ENCODE measurements at regions not wholly inside any gene's neighbourhood (a gene's known extent, or its start where the extent isn't known, plus 50 kb on each side); places are given as distances from the start of the nearest gene placed in this dataset.

DNA sequence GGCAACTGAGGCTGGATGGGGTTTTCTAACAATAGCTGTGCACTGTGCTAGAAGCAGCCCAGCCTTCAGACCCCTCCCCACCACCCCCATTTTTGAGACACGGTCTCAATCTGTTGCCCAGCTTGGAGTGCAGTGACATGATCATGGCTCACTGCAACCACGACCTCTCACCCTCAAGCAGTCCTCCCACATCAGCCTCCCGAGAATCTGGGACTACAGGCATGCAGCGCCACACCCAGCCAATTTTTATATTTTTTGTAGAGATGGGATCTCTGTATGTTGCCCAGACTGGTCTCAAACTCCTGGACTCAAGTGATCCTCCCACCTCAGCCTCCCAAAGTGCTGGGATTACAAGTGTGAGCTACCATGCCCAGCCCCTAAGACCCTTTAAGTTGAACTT lies 182.5 kb downstream of the DRD1 start (continued):
- TF ChIP-seq SMC3 (IDR thresholded peaks at IDR 0.05; ENCODE audit: low read depth, low read length) (no peak), TEAD4 (IDR thresholded peaks at IDR 0.05; ENCODE audit: borderline replicate concordance, insufficient read depth) (no peak), GATA2 (CRISPR knock-in tag; IDR thresholded peaks at IDR 0.05) (no peak)

- Histone ChIP-seq H3K27me3 (ENCODE audit: insufficient read depth) (no peaks in the 10 kb centered on the region), H3K36me3 (replicated peaks in 1 of 2; ENCODE audit: control insufficient read depth in 1 of 2, insufficient read depth in 2 of 2, low read length in 1 of 2) (no peaks in the 10 kb centered on the region), H3K4me2 (no peak overlapping the region), H3K4me1 (ENCODE audit: control insufficient read depth in 1 of 2, insufficient read depth in 2 of 2, low read depth in 1 of 2, low read length in 1 of 2) (no peaks in the 10 kb centered on the region), H4K20me1 (ENCODE audit: insufficient read depth) (no peaks in the 10 kb centered on the region), H3K9me3 (no peaks in the 10 kb centered on the region), H3K4me3 (ENCODE audit: low read depth in 2 of 2, low read length in 1 of 2) (no peak overlapping the region), H3K79me2 (ENCODE audit: insufficient read depth) (no peaks in the 10 kb centered on the region), H3K27ac (ENCODE audit: low read depth in 2 of 2, low read length in 1 of 2) (no peak overlapping the region), H3K9me2 (no peaks in the 10 kb centered on the region), H3F3A (replicated peaks; ENCODE audit: insufficient read depth) (no peaks in the 10 kb centered on the region), H2AFZ (ENCODE audit: low read depth) (no peak overlapping the region), H3K9ac (no peak overlapping the region)
- TF ChIP-seq MXI1 (IDR thresholded peaks at IDR 0.05; ENCODE audit: low read depth, low read length) (no peak), RFX5 (IDR thresholded peaks at IDR 0.05; ENCODE audit: low read length) (no peak), JUND (IDR thresholded peaks at IDR 0.05) (no peak), RXRA (IDR thresholded peaks at IDR 0.05; ENCODE audit: borderline replicate concordance, low read depth) (no peak), SIN3A (IDR thresholded peaks at IDR 0.05; ENCODE audit: borderline replicate concordance, low read depth, low read length) (no peak), SMC3 (IDR thresholded peaks at IDR 0.05; ENCODE audit: low read depth, low read length) (no peak), ELF1 (IDR thresholded peaks at IDR 0.05) (no peak), EP300 (IDR thresholded peaks at IDR 0.05; ENCODE audit: borderline replicate concordance in 1 of 2, low read depth in 1 of 2, low read length in 1 of 2) (no peak), POLR2AphosphoS5 (IDR thresholded peaks at IDR 0.05; ENCODE audit: low read depth, low read length) (no peak), GATA2 (CRISPR knock-in tag; IDR thresholded peaks at IDR 0.05) (no peak), RAD21 (IDR thresholded peaks at IDR 0.05; ENCODE audit: low read length) (no peak), GABPA (IDR thresholded peaks at IDR 0.05; ENCODE audit: low read depth) (no peak), TCF12 (IDR thresholded peaks at IDR 0.05) (no peak), NRF1 (IDR thresholded peaks at IDR 0.05; ENCODE audit: low read depth, low read length) (no peak), FOSL2 (IDR thresholded peaks at IDR 0.05; ENCODE audit: borderline replicate concordance, low read depth) (no peak)
- TF ChIP-seq, protein P1, sequence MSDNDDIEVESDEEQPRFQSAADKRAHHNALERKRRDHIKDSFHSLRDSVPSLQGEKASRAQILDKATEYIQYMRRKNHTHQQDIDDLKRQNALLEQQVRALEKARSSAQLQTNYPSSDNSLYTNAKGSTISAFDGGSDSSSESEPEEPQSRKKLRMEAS (IDR thresholded peaks at IDR 0.05; ENCODE audit: low read depth): no peak
- TF ChIP-seq, protein P2, sequence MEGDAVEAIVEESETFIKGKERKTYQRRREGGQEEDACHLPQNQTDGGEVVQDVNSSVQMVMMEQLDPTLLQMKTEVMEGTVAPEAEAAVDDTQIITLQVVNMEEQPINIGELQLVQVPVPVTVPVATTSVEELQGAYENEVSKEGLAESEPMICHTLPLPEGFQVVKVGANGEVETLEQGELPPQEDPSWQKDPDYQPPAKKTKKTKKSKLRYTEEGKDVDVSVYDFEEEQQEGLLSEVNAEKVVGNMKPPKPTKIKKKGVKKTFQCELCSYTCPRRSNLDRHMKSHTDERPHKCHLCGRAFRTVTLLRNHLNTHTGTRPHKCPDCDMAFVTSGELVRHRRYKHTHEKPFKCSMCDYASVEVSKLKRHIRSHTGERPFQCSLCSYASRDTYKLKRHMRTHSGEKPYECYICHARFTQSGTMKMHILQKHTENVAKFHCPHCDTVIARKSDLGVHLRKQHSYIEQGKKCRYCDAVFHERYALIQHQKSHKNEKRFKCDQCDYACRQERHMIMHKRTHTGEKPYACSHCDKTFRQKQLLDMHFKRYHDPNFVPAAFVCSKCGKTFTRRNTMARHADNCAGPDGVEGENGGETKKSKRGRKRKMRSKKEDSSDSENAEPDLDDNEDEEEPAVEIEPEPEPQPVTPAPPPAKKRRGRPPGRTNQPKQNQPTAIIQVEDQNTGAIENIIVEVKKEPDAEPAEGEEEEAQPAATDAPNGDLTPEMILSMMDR (IDR thresholded peaks at IDR 0.05): no peak
- ChIA-PET POLR2A (no interaction called here), CTCF (no interaction called here)
- WGBS (ENCODE audit: low lambda C conversion rate): 38% methylated on average over 6 of the region's 6 CpGs
- DNase-seq: no peak
These were observed 182.9 kb downstream of the DRD1 start for GRCh38 chr5:175261037-175261436.

DNA sequence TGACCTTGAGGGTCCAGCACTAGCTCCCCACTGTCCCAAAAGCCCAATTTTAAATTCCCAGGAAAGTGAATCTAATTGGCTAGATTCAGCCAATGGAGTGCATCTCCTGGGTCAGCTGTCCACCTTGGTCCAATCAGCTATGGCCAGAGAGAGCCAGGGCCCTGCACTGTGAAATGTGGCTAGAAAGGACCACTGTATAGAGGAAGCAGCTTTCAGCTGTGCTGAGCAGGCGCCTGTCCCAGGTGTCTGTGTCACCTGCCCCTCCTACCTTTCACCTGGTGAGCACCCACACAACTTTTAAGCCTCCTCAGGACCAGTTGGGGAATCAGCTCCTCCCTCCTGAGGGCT lies 186.2 kb downstream of the DRD1 start:
- no peak for DNase-seq
- Histone ChIP-seq H4K20me1 (ENCODE audit: insufficient read depth) (no peaks in the 10 kb centered on the region), H3K27me3 (ENCODE audit: insufficient read depth) (no peaks in the 10 kb centered on the region), H3K4me1 (ENCODE audit: control insufficient read depth in 1 of 2, insufficient read depth in 2 of 2, low read depth in 1 of 2, low read length in 1 of 2) (0 out of 4 replicates have a peak, but pooled peaks cover 0 to 4% of the 10 kb centered on the region in 2 experiments), H3K4me3 (ENCODE audit: low read depth in 2 of 2, low read length in 1 of 2) (no peak overlapping the region), H3K36me3 (replicated peaks in 1 of 2; ENCODE audit: control insufficient read depth in 1 of 2, insufficient read depth in 2 of 2, low read length in 1 of 2) (no peaks in the 10 kb centered on the region), H2AFZ (ENCODE audit: low read depth) (no peak overlapping the region), H3K4me2 (no peak overlapping the region), H3F3A (replicated peaks; ENCODE audit: insufficient read depth) (no peaks in the 10 kb centered on the region), H3K9ac (no peak overlapping the region), H3K27ac (ENCODE audit: low read depth in 2 of 2, low read length in 1 of 2) (no peak overlapping the region), H3K9me2 (no peaks in the 10 kb centered on the region), H3K9me3 (no peaks in the 10 kb centered on the region), H3K79me2 (ENCODE audit: insufficient read depth) (no peaks in the 10 kb centered on the region)
- CTCF ChIA-PET: no interaction called here
- TF ChIP-seq POLR2AphosphoS5 (IDR thresholded peaks at IDR 0.05; ENCODE audit: low read depth, low read length): no peak
- no peak for TF ChIP-seq YY1 (IDR thresholded peaks at IDR 0.05; ENCODE audit: low read depth)
- TF ChIP-seq TAF1 (IDR thresholded peaks at IDR 0.05; ENCODE audit: borderline replicate concordance, low read depth, low read length): no peak
- TF ChIP-seq MXI1 (IDR thresholded peaks at IDR 0.05; ENCODE audit: low read depth, low read length): no peak
- TF ChIP-seq GATA2 (CRISPR knock-in tag; IDR thresholded peaks at IDR 0.05): no peak
- TF ChIP-seq JUND (IDR thresholded peaks at IDR 0.05): no peak
- POLR2A ChIA-PET: no interaction called here
- WGBS (ENCODE audit: low lambda C conversion rate): 22% methylated on average over 1 of the region's 1 CpG

All from SK-N-SH (cell line).